GM19238 (cell line): ENCODE measurements at regions not wholly inside any gene's neighbourhood (a gene's known extent, or its start where the extent isn't known, plus 50 kb on each side); places are given as distances from the start of the nearest gene placed in this dataset.

Experiments used
- DNase-seq: peaks from one replicate; pipeline ENCODE4 v3.0.0; 2011; ENCODE audit warnings: low spot score; ENCODE audit not compliant: insufficient read length

- DNase-seq = no peak
Measured at GRCh38 chr4:32002037-32002747, 1282.0 kb downstream of the PCDH7 start.

GRCh38 chr4:32003548-32003947, 1283.4 kb downstream of the PCDH7 start:
- DNase-seq = no peak

GRCh38 chr4:32010221-32010620, 1290.1 kb downstream of the PCDH7 start:
- DNase-seq = no peak

GRCh38 chr4:32022071-32022470, 1301.9 kb downstream of the PCDH7 start:
- DNase-seq = no peak

GRCh38 chr4:32025851-32026459, 1305.8 kb downstream of the PCDH7 start:
- no peak for DNase-seq

GRCh38 chr4:32030406-32030805, 1310.2 kb downstream of the PCDH7 start:
- no peak for DNase-seq

GRCh38 chr4:32031026-32031425, 1310.9 kb downstream of the PCDH7 start:
- DNase-seq = no peak

GRCh38 chr4:32032136-32032672, 1312.0 kb downstream of the PCDH7 start:
- no peak for DNase-seq

- DNase-seq = no peak
Measured at GRCh38 chr4:32037399-32037798, 1317.2 kb downstream of the PCDH7 start.

- DNase-seq = no peak
Measured at GRCh38 chr4:32042486-32043247, 1322.5 kb downstream of the PCDH7 start.

GRCh38 chr4:32043248-32043633, 1323.1 kb downstream of the PCDH7 start:
- no peak for DNase-seq

GRCh38 chr4:32061916-32062315, 1341.7 kb downstream of the PCDH7 start:
- no peak for DNase-seq

GRCh38 chr4:32073542-32073941, 1353.4 kb downstream of the PCDH7 start:
- no peak for DNase-seq

GRCh38 chr4:32087211-32087610, 1367.0 kb downstream of the PCDH7 start:
- DNase-seq = no peak

- DNase-seq = no peak
Measured at GRCh38 chr4:32094987-32095386, 1374.8 kb downstream of the PCDH7 start.

GRCh38 chr4:32102896-32103295, 1382.7 kb downstream of the PCDH7 start:
- DNase-seq = no peak

- DNase-seq = no peak
Measured at GRCh38 chr4:32106767-32107166, 1386.6 kb downstream of the PCDH7 start.

- DNase-seq = no peak
Measured at GRCh38 chr4:32112891-32113290, 1392.7 kb downstream of the PCDH7 start.

- no peak for DNase-seq
Measured at GRCh38 chr4:32117693-32118092, 1397.5 kb downstream of the PCDH7 start.

GRCh38 chr4:32119907-32120306, 1399.7 kb downstream of the PCDH7 start:
- DNase-seq = no peak

- DNase-seq = no peak
Measured at GRCh38 chr4:32128549-32128948, 1408.4 kb downstream of the PCDH7 start.

GRCh38 chr4:32129967-32130366, 1409.8 kb downstream of the PCDH7 start:
- no peak for DNase-seq
